Neural progenitor cell (in vitro differentiated cells): ENCODE measurements at regions not wholly inside any gene's neighbourhood (a gene's known extent, or its start where the extent isn't known, plus 50 kb on each side); places are given as distances from the start of the nearest gene placed in this dataset.
"Not testable (repeated sequence)": the region's sequence is repeated elsewhere in the genome, so short reads cannot be mapped to it uniquely, and the experiment has no call there.

Experiments
- DNase-seq: peaks from one replicate; pipeline ENCODE4 v3.0.0-alpha.2; 2016; ENCODE audit warnings: low spot score
- H2AFZ ChIP-seq: fragments of 200-600 bp; sonication (generic); replicated peaks from 2 replicates; pipeline ENCODE4 v1.6.1; 2016; ENCODE audit warnings: antibody characterized with exemption
- H3F3A ChIP-seq: fragments of 200-600 bp; sonication (generic); 2 replicates; pipeline ENCODE4 v1.6.1; 2016; ENCODE audit warnings: antibody characterized with exemption, low read depth
- H3K27ac ChIP-seq: fragments of 200-600 bp; sonication (generic); 2 replicates; pipeline ENCODE4 v1.5.1; 2016; ENCODE audit warnings: mild to moderate bottlenecking
- H3K27me3 ChIP-seq: fragments of 200-600 bp; sonication (generic); 2 replicates; pipeline ENCODE4 v1.6.1; 2016; ENCODE audit warnings: mild to moderate bottlenecking, moderate library complexity
- H3K36me3 ChIP-seq: fragments of 200-600 bp; sonication (generic); 2 replicates; pipeline ENCODE4 v1.5.1; 2016
- H3K4me1 ChIP-seq: fragments of 200-600 bp; sonication (generic); 2 replicates; pipeline ENCODE4 v1.6.1; 2016; ENCODE audit warnings: mixed run types
- H3K4me2 ChIP-seq: fragments of 200-600 bp; sonication (generic); 2 replicates; pipeline ENCODE4 v1.6.1; 2016
- H3K4me3 ChIP-seq: fragments of 200-600 bp; sonication (generic); 2 replicates; pipeline ENCODE4 v1.5.1; 2016
- H3K79me2 ChIP-seq: fragments of 200-600 bp; sonication (generic); 2 replicates; pipeline ENCODE4 v1.6.1; 2016; ENCODE audit warnings: low read depth
- H3K9ac ChIP-seq: fragments of 200-600 bp; sonication (generic); 2 replicates; pipeline ENCODE4 v1.6.1; 2016
- H3K9me3 ChIP-seq: fragments of 200-600 bp; sonication (generic); 2 replicates; pipeline ENCODE4 v1.5.1; 2016; ENCODE audit warnings: low read depth
- H4K20me1 ChIP-seq: fragments of 200-600 bp; sonication (generic); 2 replicates; pipeline ENCODE4 v1.6.1; 2016; ENCODE audit warnings: low read depth
- H3K27ac Mint-ChIP-seq: 3 replicates; pipeline ENCODE4 v1.8.0; 2021; ENCODE audit warnings: mixed read lengths
- H3K27me3 Mint-ChIP-seq: 2 replicates; pipeline ENCODE4 v1.8.0; 2022; ENCODE audit warnings: low read depth, mild to moderate bottlenecking, inconsistent platforms, moderate library complexity, mixed read lengths; ENCODE audit not compliant: insufficient read depth
- H3K36me3 Mint-ChIP-seq: 3 replicates; pipeline ENCODE4 v1.8.0; 2021; ENCODE audit warnings: mixed read lengths
- H3K4me1 Mint-ChIP-seq: 3 replicates; pipeline ENCODE4 v1.8.0; 2021; ENCODE audit warnings: mixed read lengths
- H3K4me3 Mint-ChIP-seq: 3 replicates; pipeline ENCODE4 v1.8.0; 2021; ENCODE audit warnings: mild to moderate bottlenecking, moderate library complexity, mixed read lengths
- H3K9me3 Mint-ChIP-seq: 3 replicates; pipeline ENCODE4 v1.8.0; 2020; ENCODE audit warnings: mixed read lengths

DNA sequence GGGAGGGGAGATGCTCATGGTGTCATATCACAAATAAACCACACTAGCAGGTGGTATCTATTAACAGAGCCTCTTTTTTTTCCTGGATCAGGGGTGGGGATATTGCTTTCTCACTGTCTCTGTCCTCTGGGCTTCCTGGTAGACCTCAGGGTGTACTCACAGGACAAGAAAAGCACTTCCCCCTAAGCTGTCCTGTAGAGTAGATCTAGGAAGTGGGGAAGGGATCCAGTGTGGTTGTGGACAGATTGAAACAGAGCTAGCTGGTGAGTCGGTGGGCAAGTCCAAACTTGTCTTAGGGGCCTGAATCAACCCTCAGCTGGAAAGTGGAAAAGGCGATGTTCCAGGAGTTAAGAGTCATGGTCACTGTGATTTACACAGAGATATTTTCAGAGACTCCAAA, 96.6 kb downstream of the SRGAP2 start:
- H3K27me3 Mint-ChIP-seq, H3K4me2 ChIP-seq, H3K27ac Mint-ChIP-seq, H4K20me1 ChIP-seq, H3K36me3 ChIP-seq, H3K4me3 Mint-ChIP-seq, H3K9me3 Mint-ChIP-seq, H3F3A ChIP-seq, H3K9me3 ChIP-seq, H3K9ac ChIP-seq, H2AFZ ChIP-seq, H3K4me1 ChIP-seq, DNase-seq, H3K4me3 ChIP-seq, H3K27me3 ChIP-seq, H3K27ac ChIP-seq, H3K4me1 Mint-ChIP-seq, H3K79me2 ChIP-seq, H3K36me3 Mint-ChIP-seq: not testable (repeated sequence)

DNA sequence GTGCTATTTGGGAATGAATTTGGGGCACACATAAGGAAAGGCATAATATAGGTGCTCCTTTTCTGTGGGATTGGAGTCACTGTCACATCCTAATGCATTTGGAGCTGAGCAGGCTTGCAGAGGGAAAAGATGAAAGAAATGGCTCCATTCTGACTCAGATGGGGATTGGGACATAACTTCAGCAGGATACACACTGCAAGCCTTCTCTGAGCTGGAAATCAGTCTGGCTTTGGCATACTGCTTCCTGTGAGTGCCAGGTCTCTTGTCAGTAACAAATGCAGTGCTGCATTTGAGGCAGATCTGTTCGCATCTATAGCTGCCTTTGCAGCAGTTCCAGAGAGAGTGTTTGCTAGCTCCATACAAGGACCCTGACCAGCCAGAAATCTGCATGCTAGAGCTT, 98.7 kb downstream of the SRGAP2 start:
- H3K9ac ChIP-seq, H3K27ac ChIP-seq, H3K27me3 ChIP-seq, H2AFZ ChIP-seq, H3K79me2 ChIP-seq, H3K27me3 Mint-ChIP-seq, H3K4me1 Mint-ChIP-seq, H3K9me3 ChIP-seq, H3K4me2 ChIP-seq, H4K20me1 ChIP-seq, H3K4me1 ChIP-seq, H3F3A ChIP-seq, H3K4me3 ChIP-seq, H3K4me3 Mint-ChIP-seq, H3K27ac Mint-ChIP-seq, DNase-seq, H3K9me3 Mint-ChIP-seq, H3K36me3 ChIP-seq: not testable (repeated sequence)
- H3K36me3 Mint-ChIP-seq, result peaks cover 10% of the 10 kb centered on the region

DNA sequence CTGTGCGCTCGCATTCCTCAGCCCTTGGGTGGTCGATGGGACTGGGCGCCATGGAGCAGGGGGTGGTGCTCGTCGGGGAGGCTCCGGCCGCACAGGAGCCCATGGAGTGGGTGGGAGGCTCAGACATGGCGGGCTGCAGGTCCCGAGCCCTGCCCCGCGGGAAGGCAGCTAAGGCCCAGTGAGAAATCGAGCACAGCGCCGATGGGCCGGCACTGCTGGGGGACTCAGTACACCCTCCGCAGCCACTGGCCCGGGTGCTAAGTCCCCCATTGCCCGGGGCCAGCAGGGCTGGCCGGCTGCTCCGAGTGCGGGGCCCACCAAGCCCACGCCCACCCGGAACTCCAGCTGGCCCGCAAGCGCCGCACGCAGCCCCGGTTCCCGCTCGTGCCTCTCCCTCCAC, 104.1 kb downstream of the SRGAP2 start:
- not testable (repeated sequence) for H4K20me1 ChIP-seq, H3K4me1 Mint-ChIP-seq, H3K27me3 Mint-ChIP-seq, H3K9me3 Mint-ChIP-seq, H2AFZ ChIP-seq, H3K79me2 ChIP-seq, H3K27ac Mint-ChIP-seq, H3K4me2 ChIP-seq, H3K4me3 ChIP-seq, H3K4me1 ChIP-seq, H3K9me3 ChIP-seq, H3K9ac ChIP-seq, H3K27me3 ChIP-seq, H3F3A ChIP-seq, H3K36me3 ChIP-seq, DNase-seq, H3K4me3 Mint-ChIP-seq, H3K27ac ChIP-seq
- H3K36me3 Mint-ChIP-seq, result peaks cover 10% of the 10 kb centered on the region

DNA sequence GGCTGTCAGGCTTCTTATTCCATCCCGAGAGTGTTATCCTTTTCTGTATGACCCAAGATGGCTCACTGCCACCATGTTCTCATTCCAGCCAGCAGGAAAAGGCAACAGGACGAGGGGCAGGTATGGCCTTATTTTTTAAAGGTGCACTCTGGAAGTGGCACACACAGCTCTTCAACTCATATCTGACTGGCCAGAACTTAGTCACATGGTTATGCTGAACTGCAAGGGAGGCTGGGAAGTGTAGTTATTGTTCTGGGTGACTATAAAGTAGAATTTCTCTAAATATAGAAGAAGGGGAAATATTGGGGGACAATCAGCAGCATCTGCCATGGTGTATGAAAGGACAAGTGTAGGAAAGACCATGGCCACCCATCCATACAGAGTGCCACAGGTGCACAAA, 107.6 kb downstream of the SRGAP2 start:
- H3K9me3 Mint-ChIP-seq, H3K27me3 Mint-ChIP-seq, H3K9me3 ChIP-seq, H3K4me3 Mint-ChIP-seq, H3K4me1 ChIP-seq, H3K4me1 Mint-ChIP-seq, H3K27me3 ChIP-seq, H3K27ac ChIP-seq, DNase-seq, H3K4me3 ChIP-seq, H4K20me1 ChIP-seq, H3F3A ChIP-seq, H3K36me3 Mint-ChIP-seq, H3K36me3 ChIP-seq, H3K4me2 ChIP-seq, H3K79me2 ChIP-seq, H3K9ac ChIP-seq, H2AFZ ChIP-seq: not testable (repeated sequence)
- H3K27ac Mint-ChIP-seq, result peak overlapping the region; percentile 35

- not testable (repeated sequence) for H3K9me3 Mint-ChIP-seq, H3K27me3 ChIP-seq, H3K4me2 ChIP-seq, H2AFZ ChIP-seq, H3K36me3 ChIP-seq, H3K9me3 ChIP-seq, H3K27ac Mint-ChIP-seq, H3K4me3 ChIP-seq, H3K27me3 Mint-ChIP-seq, H3K4me3 Mint-ChIP-seq, H3K9ac ChIP-seq, DNase-seq, H3K36me3 Mint-ChIP-seq, H3K79me2 ChIP-seq, H4K20me1 ChIP-seq, H3K27ac ChIP-seq, H3F3A ChIP-seq, H3K4me1 ChIP-seq, H3K4me1 Mint-ChIP-seq
Observed at GRCh38 chr1:206311611-206312273, 108.4 kb downstream of the SRGAP2 start.

- H3K79me2 ChIP-seq, H3K27me3 ChIP-seq, H2AFZ ChIP-seq, H3K4me2 ChIP-seq, H3K27ac ChIP-seq, H3K4me1 ChIP-seq, H3K36me3 Mint-ChIP-seq, H3K4me1 Mint-ChIP-seq, H3K36me3 ChIP-seq, H3F3A ChIP-seq, H3K4me3 ChIP-seq, H3K27ac Mint-ChIP-seq, H3K9me3 Mint-ChIP-seq, H4K20me1 ChIP-seq, H3K9me3 ChIP-seq, DNase-seq, H3K27me3 Mint-ChIP-seq, H3K9ac ChIP-seq, H3K4me3 Mint-ChIP-seq: not testable (repeated sequence)
Observed at GRCh38 chr1:206312274-206312665, 108.9 kb downstream of the SRGAP2 start.

- not testable (repeated sequence) for H3K9ac ChIP-seq, H3K27me3 ChIP-seq, H3K36me3 ChIP-seq, H3K4me3 ChIP-seq, H3F3A ChIP-seq, H3K4me2 ChIP-seq, H3K27ac Mint-ChIP-seq, H3K4me1 ChIP-seq, H3K9me3 ChIP-seq, H4K20me1 ChIP-seq, H3K4me3 Mint-ChIP-seq, H2AFZ ChIP-seq, H3K27ac ChIP-seq, H3K79me2 ChIP-seq, DNase-seq, H3K9me3 Mint-ChIP-seq, H3K36me3 Mint-ChIP-seq, H3K4me1 Mint-ChIP-seq, H3K27me3 Mint-ChIP-seq
Observed at GRCh38 chr1:206314951-206315636, 111.8 kb downstream of the SRGAP2 start.

DNA sequence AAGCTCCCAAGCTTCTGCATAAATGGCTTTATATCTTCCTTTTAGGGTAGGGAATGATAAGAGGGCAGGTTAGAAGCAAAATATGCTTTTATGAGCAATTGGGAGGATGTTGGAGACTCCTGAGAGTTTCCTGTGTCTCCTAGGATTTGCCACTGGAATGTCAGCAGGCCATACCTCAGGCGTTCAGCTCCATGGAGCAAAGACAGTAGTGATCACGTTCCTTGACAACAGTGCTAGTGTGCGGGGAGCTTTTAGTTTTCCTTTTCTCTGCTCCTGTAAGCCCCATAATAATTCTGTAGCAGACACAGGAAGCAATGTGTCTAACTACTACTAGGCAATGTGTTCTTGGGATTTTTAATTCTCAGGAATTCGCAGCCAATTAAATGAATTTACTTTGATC, 113.6 kb downstream of the SRGAP2 start:
- not testable (repeated sequence) for H3F3A ChIP-seq, H3K27ac ChIP-seq, H3K79me2 ChIP-seq, H3K9ac ChIP-seq, DNase-seq, H3K4me1 Mint-ChIP-seq, H3K4me1 ChIP-seq, H3K27me3 ChIP-seq, H4K20me1 ChIP-seq, H3K4me3 Mint-ChIP-seq, H3K4me3 ChIP-seq, H3K9me3 ChIP-seq, H3K27me3 Mint-ChIP-seq, H2AFZ ChIP-seq, H3K4me2 ChIP-seq, H3K27ac Mint-ChIP-seq, H3K36me3 ChIP-seq, H3K9me3 Mint-ChIP-seq, H3K36me3 Mint-ChIP-seq
